NCI-H128 (cell line): ENCODE measurements at regions not wholly inside any gene's neighbourhood (a gene's known extent, or its start where the extent isn't known, plus 50 kb on each side); places are given as distances from the start of the nearest gene placed in this dataset.

Experiments
- DNase-seq: peaks from one replicate; lab custom pipeline; 2025; ENCODE audit not compliant: unreplicated experiment; lab: John Stamatoyannopoulos, UW

DNA sequence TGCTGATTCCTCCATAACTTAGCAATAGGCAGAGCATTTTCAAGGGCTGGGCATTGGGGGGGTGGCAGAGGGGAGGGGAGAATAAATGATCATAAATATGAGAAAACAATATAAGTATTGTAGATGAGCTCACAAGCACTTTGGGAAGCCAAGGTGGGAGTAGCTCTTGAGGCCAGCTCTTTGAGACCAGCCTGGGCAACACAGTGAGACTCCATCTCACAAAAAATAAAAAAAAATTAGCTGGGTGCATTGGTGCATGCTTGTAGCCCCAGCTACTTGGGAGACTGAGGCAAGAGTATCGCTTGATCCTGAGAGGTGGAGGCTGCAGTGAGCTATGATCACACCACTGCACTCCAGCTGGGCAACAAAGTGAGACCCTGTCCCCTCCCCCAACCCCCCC lies 75.9 kb downstream of the MYCN start:
- no peak for DNase-seq

DNA sequence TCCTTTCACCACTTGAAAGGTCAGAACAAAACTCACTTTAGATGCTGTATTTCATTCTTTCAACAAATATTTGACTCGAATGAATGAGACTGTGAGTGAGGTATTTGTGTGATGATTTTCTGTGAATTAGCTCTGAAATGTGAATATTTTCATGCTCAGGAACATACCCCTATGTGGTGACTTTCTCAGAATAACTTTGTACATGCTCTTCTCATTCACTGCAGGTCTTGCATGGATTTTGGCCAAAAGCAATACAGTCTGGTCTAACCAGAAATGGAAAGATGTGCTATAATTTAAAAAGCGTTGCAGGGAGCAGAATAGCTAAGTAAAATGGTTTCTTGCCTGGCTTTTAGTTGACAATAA lies 75.5 kb downstream of the MYCN start:
- DNase-seq: no peak

DNA sequence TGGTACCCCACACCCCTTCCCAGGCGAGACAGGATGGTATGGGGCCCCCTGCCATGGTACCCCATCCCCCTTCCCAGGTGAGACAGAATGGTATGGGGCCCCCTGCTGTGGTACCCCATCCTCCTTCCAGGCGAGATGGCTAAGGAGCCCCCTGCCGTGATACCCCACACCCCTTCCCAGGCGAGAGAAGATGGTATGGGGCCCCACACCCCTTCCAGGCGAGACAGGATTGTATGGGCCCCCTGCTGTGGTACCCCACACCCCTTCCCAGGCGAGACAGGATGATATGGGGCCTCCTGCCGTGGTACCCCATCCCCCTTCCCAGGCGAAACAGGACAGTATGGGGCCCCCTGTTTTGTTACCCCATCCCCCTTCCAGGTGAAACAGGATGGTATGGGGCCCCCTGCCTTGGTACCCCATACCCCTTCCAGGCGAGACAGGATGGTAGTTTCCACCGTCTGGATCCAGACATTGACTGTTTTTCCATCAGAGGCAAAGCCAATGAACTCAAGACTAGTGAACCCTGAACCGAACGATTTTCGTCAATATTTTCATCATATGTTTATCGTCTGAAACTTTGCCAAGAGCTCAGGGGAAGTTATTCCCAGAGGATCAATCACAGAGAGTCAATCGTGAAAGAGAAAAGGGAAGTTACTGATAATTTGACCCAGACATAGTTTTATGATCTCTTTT lies 75.0 kb downstream of the MYCN start:
- DNase-seq: no peak

DNA sequence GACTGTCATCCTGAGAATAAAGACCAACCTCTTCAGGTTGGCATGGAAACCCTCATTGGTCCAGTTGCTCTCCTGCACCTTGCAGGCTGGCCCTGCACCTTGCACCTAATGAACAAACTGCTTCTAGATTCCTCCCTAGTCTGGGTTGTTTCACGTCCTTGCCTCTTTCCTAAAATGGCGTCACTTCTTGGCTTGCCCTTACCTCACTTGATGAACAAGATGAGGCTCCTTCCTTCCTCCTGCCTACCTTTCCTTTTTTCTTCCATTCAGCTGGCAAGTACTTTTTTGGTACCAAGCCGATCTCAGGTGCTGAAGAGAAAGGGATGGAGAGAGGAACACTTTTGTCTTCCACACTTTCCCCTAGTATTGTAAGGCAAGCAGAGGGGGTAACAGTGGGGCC lies 74.5 kb downstream of the MYCN start:
- no peak for DNase-seq

DNA sequence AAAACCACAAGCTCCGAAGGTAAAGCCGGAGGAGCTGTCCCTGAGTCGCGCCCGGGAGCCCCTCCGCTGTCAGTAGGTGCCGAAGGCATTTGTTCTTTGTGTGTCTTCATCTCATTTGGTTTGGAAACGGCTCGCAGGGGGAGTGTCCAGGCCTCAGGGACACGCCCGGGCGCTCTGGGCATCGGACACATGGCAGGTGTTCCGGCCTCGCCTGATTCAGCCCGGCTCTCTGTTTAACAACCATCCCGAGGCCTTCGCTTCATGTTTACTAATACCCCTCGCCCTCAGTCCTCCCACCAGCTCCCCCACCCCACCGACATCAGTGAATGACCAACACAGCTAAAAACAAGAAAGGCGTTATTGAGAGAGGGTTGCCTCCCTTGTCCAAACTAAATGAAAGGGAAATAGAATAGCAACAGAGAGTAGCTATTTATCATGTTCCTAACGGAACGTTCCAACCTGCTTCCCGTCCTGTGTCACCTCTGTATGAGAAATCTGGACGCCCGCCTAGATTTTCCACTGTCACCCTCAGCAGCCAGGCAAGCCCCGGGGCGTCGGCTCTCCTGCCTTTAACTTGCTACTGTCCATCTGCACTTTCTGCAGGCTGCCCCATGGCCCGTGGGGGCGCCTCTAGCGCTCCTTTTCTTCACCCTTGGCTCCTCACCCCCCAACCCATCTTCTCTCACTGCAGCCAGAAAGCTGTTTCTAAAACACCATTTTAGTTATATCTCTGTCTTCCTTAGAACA lies 73.9 kb downstream of the MYCN start:
- DNase-seq: no peak

DNA sequence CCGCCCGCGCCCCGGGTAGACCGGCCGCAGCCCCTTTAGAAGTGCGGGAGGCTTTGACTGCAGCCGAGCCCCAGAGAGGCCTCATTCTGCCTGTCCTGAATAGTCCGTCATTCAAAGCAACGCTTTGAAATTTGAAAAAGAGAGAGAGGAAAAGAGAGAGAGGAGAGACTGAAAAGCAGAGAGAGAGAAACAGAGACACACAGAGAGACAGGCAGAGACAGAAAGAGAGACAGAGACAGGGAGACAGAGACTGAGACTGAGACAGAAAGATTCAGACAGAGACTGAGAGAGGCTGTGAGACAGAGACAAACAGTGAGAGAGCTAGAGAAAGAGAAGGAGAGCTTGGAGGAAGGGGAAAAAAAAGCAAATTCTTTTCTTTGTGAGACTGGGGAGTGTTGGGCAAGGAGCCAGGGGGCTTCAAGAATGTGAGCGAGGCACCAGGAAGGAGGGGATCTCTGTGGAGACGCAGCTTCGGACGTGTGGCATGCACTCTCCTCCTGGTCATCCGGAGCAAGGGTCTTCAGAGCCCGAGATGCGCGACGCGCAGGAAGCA lies 73.1 kb downstream of the MYCN start:
- DNase-seq: no peak

DNA sequence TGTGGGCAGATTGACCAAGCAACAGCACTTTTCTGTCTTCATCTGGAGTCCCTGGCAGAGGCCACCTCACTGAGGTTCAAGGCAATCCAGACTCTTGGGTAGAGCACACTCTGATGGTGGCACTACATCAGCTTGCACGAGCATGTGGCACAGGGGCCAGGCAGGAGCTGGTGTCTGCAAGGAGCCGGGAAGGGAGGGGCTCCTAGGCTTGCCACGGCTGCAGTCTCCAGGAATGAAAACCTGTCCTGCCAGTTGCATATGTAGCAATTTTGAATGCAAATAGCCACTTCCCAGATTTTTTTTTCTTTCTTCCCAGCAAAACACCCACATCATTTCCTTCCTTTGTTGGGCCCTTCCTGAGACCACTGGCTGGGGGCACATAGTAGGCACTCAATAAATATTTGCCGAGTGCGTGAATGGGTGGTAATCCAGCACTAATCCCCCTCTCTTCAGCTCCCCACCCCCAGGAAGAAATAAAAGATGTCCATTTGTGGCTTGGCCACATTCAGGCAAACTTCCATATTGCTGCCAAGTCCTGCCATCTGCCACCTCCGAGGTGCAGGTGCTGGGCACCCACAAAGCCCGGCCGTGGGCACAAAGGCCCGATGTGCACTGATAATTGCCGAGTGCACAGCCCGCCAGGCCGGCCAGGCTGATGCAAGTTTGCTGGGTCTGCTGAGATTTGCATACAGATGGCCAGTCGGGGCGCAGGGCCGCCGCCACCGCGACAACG lies 72.4 kb downstream of the MYCN start:
- no peak for DNase-seq

DNA sequence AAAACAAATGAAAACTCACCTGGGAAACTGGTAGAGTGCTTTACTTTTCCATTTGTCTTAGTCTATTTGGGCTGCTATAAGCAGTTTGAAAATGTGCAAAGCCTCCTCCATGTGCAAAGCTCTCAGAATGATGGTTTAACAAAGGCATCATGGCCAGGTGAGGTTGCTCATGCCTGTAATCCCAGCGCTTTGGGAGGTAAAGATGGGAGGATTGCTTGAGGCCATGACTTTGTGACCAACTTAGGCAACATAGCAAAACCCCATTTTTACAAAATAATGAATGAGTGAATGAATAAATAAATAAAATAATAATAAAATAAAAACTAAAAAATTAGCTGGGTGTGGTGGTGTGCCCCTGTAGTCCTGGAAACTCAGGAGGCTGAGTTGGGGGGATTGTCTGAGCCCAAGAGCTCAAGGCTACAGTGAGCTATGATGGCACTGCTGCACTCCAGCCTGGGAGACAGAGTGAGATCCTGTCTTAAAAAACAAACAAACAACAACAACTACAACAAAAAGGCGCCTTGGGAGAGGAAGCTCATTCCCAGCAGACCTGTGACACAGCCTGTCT lies 71.8 kb downstream of the MYCN start:
- DNase-seq: no peak

DNA sequence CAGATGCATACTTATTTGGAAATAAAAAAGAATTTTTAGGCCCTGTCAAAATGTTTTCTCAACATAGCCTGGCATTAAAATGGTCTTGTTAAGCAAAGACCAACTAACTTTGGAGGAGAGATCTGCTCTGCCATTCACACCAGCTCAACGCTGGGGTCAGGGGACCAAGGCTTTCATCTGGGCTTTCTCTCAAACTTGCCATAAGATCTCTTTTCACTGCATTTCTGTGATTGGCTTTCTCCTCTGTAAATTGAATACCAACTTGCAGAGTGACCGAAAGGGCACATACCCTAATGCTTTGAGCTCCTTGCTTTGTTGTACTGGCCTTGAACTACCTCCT lies 71.2 kb downstream of the MYCN start:
- no peak for DNase-seq

DNA sequence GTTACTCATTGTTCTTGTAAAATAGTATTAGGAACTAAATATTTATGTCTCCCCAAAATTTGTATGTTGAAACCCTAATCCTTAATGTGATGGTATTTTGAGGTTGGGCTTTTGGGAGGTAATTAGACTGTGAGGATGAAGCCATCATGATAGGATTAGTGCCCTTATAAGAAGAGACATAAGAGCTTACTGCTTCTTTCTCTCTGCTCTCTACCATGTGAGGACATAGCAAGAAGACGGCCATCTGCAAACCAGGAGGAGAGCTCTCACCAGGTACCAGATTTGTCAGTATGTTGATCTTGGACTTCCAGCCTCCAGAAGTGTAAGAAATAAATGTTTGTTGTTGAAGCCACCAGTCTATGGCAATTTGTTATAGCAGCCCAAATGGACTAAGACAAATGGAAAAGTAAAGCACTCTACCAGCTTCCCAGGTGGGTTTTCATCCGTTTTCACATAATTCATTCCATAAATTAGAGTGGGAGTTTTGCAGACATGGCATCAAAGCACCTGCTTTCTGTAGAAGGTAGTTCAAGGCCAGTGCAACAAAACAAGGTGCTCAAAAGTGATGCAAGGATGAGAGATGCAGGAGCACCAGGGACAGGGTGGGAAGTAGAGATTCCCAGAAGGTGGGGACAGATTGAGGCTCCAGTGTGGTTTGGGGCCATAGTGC lies 70.7 kb downstream of the MYCN start:
- DNase-seq: no peak

DNA sequence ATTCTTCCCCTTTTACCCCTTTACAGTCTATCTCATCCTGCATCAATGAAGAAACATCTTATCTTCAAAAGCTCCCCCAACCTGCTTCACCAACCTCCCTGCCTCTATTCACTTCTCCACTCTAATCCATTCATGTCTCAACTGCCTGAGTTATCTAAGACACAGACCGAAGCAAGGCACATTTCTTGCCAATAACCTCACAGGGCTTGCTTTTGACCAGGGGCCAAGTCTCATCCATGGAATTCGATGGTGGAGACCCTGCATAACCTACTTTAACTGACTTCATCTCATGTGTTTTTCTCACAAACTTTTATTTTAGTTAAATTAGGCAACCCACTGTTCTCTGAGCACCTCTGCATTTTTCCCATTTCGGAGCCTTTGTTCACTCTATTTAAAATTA lies 69.7 kb downstream of the MYCN start:
- DNase-seq: no peak

DNA sequence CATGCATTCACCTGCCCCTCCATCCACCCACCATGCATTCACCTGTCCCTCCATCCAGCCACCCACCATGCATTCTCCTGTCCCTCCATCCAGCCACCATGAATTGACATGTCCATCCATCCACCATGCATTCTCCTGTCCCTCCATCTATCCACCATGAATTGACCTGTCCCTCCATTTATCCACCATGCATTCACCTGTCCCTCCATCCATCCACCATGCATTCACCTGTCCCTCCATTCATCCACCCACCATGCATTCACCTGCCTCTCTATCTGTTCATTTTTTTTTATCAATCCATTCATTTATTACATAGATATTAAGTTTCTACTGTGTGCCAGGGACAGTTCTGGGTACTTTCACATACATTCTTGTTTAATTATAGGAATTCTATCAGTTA lies 69.2 kb downstream of the MYCN start:
- no peak for DNase-seq

DNA sequence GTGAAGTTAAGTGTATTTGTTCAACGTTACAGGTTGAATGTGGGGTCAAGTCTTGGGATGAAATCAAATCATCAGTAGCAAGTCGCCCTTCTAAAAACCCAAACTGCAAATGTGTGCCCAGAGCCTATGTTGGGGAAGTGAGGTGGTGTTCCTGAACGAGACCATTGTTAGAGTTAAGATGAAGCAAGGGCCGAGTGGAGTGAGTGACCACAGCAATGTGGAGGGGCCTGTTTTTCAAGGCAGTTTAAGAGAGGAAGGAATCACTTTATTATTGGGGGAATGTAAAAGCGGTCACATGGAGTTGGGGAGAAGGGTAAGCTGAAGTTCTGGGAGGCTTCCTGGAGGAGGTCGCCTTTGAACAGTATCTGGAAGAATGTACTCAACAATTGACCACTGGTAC lies 68.5 kb downstream of the MYCN start:
- DNase-seq: no peak

DNA sequence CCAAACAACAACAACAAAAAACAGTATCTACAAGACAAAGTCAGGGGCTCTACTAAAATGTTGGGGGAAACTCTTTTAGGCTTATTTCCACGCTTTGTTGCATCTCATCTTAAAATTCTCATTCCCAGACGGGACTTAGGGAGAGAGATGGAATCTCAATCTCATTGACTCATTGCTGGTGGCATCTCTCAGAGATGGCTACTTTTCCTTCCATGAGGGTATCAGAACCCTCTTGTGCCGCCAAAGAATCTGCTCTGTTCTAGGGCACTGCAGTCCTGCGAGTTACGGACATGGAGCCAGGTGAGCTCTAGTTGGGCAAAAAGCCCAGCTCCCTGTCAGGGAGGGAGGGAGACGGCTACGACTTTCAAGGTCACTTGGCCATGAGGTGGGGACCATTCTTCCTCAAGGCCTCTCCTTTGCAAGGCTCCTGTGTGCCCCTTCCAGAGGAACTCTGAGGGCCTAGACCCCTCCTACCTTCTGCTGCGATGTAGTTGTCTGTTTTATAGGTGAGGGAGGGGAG lies 68.0 kb downstream of the MYCN start:
- DNase-seq: no peak

DNA sequence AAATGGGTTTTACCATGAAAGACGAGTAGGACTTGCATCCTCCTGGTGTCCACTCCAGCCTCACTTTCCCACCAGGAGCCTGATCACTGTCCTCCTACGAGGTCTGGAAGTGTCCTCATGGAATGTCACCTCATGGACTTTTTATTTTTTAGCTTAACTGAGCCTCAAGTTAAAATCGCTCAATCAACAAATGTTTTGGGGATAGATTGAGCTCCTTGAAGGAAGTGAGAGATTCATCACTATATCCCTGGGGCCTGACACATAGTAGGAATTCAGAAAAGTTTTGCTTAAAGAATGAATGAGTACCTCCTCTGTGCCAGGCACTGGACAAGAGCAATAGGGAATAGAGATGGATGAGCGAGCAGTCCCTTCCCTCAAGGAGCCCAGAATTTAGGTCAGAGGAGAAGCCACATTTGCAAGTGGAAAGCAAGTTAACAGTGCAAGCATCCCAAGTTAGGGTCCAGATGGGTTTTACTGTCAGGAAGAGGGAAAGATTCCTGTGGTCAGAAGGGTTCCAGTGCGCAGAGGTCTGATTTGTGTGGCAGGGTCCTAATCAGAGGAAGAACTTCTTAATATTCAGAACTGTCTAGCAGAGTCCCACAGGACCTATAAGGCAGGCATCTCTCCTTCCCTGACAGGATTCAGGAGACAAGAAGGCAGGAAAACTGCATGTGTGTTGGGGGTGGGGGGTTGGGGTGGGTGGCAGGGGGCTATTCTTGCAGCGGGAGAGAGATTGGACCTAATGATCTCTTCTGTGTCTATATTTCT lies 67.0 kb downstream of the MYCN start:
- no peak for DNase-seq

DNA sequence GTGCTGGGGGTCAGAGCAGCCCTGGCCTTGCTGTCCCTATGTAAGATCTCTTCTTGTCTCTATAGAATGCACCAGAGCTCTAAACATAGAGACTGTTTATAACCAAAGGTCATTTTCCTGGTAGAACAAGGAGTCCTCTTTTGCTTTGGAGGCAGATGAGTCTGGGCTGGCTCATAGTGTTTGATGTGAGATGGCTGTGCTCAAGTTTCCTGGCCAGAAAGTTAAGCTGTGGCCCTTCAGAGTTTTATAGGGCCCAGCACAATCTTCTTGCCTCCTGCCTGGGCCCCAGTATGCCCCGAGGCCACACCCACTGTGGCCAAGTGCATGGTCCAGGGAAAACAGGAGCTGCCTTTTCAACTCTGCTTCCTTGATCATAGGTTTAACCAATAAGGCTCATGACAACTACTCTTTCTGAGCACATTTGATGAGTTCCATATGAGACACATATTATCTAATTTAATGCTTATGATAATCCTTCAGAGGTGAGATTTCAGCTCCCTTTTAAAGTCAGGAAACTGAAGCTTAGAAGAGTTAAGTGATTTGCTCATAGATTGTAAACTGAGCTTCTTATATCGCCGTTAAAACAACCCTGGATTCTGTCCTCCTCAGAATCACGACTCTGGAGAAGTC lies 66.3 kb downstream of the MYCN start:
- DNase-seq: no peak

DNA sequence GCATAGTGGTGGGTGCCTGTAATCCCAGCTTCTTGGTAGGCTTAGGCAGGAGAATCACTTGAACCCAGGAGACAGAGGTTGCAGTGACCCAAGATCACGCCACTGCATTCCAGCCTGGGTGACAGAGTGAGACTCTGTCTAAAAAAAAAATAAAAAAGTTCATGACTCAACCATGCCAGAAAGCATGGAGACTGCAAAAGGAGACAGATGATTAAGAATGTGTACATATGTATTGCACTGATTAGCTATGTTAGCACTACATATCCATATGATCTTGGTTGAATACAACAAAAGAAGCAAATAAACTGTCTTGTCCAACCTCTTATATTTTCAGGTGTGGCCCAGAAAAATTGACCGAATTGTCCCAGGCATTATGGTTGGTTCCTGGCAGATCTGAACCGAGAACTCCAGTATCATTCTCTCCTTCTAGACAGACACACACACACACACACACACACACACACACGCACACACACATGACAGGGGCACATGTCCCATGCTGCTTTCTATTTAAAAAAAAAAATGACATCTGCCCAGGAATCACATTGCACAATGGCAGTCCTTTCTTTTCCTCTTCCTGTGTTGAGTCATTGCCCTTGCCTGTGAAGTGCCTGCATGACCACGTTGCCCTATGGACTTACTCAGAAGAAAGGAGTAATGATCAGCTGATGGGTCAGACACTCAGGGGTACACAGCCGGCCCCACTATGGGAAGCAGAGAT lies 65.6 kb downstream of the MYCN start:
- DNase-seq: no peak

DNA sequence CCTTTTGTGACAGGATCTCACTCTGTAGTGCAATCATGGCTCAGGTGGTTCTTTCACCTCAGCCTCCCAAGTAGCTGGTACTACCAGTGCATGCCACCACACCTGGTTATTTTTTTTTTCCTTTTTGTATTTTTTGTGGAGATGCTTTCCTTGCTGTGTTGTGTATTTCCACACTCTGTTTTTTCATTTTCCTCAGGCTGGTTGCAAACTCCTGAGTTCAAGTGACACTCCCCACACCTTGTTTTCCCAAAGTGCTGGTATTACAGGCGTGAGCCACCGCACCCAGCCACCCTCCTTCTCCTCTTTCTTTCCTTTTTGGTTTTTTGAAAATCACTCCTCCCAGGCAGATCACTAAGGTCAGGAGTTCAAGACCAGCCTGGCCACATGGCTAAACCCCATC lies 65.0 kb downstream of the MYCN start:
- DNase-seq: no peak

DNA sequence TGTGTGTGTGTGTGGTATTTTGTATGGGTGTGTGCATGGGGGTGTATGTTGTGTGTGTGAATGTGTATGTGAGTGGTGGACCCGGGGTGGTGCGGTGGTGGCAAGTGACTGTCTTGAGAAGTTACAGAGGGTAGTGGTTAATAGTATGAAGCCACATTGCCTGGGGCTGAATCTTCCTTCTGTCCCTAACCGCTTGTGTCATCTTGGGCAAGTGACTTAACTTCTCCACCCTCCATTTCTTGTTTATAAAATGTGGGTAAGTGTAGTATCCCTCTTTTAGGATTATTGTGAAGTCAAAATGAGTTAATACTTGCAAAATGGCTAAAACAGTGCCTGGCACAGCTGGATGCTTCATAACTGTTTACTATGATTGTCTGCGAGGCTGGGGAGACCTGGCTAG lies 63.5 kb downstream of the MYCN start:
- no peak for DNase-seq
